ENCODE measurements at regions not wholly inside any gene's neighbourhood (a gene's known extent, or its start where the extent isn't known, plus 50 kb on each side); places are given as distances from the start of the nearest gene placed in this dataset.
"Not testable (repeated sequence)": the region's sequence is repeated elsewhere in the genome, so short reads cannot be mapped to it uniquely, and the experiment has no call there.

DNA sequence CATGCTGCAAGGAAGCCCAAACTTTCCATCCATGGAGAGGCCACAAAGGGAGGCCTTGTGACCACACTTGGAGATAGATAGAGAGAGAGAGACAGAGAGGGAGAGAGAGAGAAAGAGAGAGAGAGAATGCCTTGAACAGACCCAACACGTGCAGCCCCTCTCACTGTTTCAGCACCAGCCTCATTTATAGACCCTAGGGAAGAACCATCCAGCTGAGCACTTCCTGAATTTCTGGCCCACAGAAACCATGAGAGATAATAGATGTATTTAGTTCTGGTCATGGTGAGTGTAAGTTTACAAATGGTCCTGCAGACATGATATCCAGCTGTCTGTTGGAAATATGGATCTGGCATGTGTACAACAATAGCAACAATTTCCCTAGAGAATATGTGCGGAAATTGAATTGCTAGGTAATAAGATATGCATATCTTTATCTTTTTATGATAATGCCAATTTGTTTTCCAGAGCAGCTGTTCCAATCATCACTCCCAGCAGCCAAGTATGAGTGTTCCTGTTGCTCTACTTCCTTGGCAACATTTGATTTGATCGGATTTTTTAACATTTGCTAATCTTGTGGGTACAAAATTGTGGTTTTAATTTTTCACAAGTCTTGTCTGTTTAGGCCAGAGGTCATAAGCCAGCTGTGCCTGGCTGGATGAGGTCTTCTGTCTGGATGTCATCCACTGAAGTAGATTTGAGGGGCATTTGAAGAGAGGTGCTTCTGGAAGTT is 217.3 kb upstream of the IL12B start:
- DNase-seq = no peak

DNA sequence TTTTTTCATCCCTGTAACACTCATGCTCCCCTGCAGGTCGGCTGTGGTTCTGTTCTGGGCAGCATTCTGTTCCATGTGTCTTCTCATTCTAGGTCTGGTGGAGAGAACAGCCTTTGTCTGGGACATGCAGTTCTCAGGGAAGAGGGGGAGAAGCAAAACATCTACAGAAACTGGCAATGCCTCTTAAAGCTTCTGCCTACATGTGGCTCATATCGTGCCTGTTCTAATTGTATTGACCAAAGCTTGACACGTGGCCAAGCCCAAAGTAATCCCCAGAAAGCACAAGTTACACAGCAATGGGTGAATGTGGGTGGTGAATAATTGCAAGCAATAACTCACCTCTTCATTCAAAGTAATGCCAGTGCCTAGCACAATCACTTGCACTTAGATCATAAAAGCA is 218.2 kb upstream of the IL12B start:
- no peak for DNase-seq

DNA sequence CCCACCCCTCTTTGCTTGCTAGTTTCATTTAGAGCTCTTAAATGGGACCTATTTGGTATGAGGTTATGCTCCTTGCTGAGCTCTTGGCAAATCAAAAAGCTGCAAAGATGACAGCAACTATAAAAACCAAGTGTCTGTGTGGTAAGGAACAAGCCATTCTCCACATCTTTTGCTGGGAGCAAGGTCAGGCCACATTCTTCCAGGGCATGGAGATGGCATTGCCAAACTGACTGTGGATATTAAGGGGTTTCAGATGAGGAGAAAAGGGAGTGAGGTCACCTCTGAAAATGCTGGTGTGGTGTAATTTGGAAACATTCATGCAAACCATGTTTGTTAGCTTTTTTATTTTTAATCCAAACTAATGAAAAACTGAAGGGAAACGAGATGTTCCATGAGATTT is 218.8 kb upstream of the IL12B start:
- no peak for DNase-seq

- no peak for DNase-seq
Observed at GRCh38 chr5:159550951-159551350, 220.7 kb upstream of the IL12B start.

DNA sequence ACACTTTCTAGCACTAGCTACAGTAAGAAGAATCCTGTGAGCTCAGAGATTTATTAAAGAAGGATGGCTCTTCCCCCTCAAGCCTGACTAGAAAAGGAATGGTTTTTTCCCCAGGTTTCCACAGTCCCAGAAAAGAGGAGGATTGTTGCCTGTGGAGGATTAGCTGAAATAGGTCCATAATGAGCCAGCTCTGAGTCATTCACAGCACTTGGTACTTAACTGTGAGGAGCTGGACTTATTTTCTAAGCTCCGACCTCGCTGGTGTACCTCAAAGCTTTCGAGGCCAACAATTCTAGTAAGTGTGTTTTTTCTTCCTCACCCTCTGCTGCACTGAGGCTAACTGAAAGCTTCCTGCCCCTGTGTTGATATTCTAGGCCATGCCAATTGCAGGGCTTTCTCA is 222.5 kb upstream of the IL12B start:
- no peak for DNase-seq

DNA sequence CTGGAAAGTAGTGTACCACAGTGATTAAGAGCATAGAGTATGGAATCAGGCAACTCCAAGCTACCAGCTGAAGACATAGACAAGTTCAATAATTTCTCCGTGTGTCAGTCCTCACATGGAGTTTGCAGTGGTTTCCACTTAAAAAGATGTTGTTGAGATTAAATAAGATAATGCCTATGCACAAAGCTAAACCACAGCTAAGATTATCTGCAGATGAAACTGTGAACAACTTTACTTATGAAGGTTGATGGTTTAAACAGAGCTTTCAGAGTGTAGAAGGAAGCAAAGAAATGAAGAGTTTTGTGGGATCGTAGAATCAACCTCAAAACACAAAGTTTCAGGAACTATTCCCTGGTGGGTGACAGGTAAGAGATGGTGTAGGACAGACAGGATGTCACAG is 223.5 kb upstream of the IL12B start:
- no peak for DNase-seq

GRCh38 chr5:159555084-159555483 is 224.8 kb upstream of the IL12B start:
- no peak for DNase-seq

DNA sequence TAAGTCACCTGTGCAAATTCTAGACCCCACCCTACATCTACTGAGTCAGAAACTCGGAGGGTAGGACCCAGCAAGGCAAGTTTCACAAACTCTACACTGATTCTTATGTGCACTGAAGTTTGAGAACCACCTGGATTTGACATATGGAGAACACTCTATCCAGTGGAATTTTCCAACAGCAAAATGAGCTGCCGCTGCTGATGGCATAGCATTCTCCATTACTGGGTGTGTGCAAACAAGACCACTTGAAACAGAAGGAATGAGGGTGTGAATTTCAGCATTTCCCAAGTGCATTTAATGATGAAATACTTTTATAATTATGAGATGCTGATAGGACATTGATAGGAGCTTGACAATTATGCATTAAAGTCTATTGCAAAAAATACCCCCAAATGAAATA is 229.1 kb upstream of the IL12B start:
- DNase-seq = no peak

GRCh38 chr5:159560088-159560487 is 229.8 kb upstream of the IL12B start:
- DNase-seq = no peak

DNA sequence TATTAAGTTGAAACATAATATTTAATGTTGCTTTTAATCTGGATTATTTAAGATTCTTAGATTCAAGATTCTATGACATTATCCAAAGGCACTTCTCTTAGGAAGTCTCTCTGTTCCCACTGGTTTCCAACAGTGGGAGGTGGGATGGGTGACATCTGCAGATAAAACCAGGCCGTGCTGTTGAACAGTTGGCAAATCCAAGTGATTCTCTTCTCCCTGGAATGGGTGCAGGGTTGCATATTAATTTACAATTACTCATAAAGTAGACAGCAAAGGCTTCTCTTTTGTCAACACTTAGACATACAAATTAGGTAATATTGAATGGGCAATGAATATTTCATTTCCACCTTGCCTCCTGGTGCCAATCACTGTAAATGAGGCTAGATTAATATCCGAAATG is 233.7 kb upstream of the IL12B start:
- DNase-seq = no peak

- no peak for DNase-seq
Observed at GRCh38 chr5:159566832-159567231, 236.5 kb upstream of the IL12B start.

DNA sequence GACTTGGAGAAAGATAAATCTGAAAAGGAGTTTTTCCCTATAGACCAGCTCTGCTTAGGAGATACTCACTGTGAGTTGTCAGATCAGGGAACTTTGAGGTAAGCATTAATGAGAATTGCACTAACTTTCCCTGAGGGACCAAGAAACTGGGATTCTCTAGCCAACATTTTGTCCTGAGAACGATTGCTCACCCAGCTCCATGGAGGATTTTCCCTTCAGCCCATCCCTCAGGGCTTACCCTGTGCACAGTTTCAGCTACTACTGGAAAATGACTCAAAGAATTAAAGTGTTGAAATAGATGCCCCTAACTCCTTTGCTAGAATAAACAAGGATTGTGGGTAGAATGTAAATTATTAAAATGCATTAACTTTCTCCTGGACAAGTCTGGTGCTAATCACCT is 237.2 kb upstream of the IL12B start:
- DNase-seq = no peak

GRCh38 chr5:159571501-159572244 is 241.4 kb upstream of the IL12B start:
- DNase-seq = no peak

DNA sequence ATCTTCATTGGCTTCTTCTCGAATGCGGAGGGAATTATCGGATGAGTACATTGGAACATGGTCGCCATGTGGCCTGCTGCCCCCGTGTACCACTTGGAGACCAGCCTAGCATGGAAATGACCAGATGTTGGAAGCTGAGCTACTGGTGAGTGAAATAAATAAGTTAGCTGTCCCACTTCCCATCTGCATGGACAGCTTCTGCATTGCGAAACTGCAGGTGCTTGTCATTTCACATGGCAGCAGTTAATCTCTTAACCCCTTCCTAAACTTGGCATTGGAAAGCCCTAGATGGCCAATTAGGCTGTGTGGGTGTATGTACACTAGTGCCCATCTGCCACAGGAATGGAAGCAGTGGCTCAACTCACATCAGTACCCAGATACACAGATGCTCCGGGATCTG is 246.6 kb upstream of the IL12B start:
- DNase-seq = no peak

DNA sequence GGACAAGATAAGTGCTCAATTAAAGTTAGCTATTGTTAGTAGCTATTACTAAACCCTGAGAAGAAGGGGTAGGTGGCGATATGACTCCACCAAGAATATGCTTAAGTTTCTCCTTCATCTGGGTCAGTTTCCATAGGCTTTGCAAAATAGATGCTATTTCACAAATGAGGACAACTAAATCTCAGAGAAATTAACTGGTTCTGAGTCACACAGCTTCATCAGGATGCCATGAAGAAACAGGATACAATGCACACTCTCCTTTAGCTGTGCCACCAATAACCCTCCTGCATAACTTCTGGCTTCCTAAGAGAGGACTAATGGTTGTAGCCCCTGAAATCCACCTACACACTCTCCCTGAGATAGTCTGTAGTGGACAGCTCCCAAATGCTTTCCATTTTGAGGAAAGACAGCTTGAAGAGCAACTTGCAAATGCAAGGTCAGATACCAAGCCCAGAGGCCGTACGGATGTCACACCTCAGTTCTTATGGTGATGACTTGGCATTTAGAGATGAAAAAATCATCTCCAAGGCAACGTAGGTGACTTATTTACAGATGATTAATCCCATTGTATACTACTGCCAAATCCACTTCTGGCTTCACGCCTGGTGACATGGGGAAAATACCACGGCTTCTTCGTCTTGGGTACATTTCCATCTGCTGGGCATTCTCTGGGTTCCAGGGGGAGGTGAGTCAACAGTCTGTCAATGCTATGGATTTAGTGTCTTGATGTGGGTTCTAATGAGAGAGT is 251.4 kb upstream of the IL12B start:
- DNase-seq = no peak

DNA sequence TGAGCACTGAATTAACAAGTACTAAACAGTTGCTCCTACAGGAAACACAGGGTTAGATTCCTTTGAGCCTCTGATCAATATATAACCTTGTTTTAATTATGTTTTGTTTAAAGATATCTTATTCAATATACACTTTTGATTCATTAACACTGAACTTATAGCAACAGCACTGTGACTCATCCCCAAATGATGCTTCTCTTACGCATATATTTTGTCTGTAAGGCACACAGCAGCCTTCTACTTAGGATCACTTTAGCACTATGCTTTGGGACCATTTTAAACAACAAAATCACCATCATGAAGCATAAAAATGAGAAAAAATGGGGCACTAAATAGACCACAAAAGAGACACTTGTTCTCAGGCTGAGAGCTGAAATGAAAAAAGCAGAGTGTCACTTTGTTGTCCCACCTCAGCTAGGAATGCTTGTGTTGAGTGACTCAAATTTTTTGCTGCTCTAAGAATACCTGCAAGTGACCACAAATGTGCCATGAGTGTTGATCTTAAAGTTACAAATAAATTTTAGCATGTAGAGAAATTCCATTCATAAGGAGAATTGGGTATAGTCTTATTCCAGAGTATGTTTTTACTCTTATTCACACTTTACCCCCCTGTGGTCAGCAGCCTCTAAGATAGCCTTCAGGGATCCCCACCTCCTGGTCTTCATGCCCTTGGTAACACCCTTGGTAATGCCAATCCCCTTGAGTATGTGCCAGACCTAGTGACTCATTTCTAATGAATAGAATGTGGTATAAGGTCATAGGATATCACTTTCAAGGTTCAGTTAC is 252.7 kb upstream of the IL12B start:
- no peak for DNase-seq

DNA sequence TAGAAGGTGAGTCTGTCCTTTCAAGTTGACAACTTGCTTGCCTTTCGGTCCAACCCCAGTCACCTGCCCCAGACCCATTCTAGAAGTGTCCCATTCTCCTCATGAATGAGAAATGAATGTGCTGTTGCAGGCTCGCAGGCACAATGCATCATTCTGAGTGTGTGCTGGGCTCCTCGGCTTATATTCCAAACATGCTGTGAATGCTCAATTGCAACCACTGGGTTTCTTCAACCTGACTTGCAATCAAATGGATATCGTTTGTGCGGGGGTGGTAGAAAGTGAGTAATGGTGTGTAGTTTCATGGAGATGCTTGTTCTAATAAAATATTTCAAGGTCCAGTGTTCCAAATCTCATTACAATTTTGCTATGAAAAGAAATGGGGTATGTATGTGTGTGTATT is 256.6 kb upstream of the IL12B start:
- DNase-seq = no peak

DNA sequence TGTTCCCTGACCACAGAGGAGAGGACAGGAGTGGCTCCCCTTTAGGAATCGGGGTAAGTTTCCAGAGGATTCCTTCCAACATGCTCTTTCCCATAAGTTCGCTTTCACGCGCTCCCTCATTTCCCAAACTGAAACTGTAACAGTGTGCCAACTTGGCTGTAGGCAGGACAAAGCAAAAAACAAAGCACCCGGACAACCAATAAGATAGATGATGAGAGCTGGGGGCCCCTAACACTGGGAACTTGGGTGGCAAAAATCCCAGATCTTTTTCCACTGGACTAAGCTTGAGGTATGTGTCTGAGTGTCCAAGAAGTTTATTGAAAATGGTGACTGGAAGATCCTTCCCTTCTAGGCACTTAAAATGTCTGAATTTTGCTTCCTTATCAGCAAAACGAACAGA is 258.7 kb upstream of the IL12B start:
- no peak for DNase-seq

DNA sequence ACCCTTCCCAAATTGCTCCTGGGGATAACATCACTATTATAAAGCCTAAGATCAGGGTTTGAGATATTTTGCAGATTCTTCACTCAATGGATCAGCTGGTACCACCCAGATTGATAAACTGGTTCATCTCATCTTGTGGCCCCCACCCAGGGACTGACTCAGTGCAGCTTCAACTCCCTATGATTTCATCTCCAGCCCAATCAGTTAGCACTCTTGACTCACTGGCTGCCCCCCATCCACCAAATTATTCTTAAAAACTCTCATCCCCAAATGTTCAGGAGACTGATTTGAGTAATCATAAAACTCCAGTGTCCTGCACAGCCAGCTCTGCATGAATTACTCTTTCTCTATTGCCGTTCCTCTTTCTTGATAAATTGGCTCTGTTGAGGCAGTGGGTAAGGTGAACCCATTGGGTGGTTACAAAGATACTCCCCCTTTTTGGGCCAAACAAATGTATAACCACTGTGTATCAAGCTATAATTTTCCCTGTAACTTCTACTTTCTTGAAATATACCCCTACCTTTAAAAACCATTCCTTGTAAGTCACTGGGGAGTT is 263.3 kb upstream of the IL12B start:
- no peak for DNase-seq

- DNase-seq = not testable (repeated sequence)
Observed at GRCh38 chr5:159595561-159595960, 265.3 kb upstream of the IL12B start.

GRCh38 chr5:159601216-159601615 is 270.9 kb upstream of the IL12B start:
- no peak for DNase-seq

GRCh38 chr5:159602434-159602833 is 272.1 kb upstream of the IL12B start:
- no peak for DNase-seq

GRCh38 chr5:159605585-159605984 is 275.3 kb upstream of the IL12B start:
- DNase-seq = no peak

Measured in hematopoietic multipotent progenitor cell treated with erythropoietin and hydrocortisone succinate and interleukin-3 and kit ligand, for 6 days (in vitro differentiated cells).